GM21360 (cell line): ENCODE measurements at regions not wholly inside any gene's neighbourhood (a gene's known extent, or its start where the extent isn't known, plus 50 kb on each side); places are given as distances from the start of the nearest gene placed in this dataset.
"Not testable (repeated sequence)": the region's sequence is repeated elsewhere in the genome, so short reads cannot be mapped to it uniquely, and the experiment has no call there.

Experiments used
- ATAC-seq: cut with Tn5 transposase; IDR thresholded peaks from one replicate; pipeline ENCODE4 v1.9.1; 2021; ENCODE audit warnings: mild to moderate bottlenecking, moderate library complexity; ENCODE audit not compliant: unreplicated experiment

DNA sequence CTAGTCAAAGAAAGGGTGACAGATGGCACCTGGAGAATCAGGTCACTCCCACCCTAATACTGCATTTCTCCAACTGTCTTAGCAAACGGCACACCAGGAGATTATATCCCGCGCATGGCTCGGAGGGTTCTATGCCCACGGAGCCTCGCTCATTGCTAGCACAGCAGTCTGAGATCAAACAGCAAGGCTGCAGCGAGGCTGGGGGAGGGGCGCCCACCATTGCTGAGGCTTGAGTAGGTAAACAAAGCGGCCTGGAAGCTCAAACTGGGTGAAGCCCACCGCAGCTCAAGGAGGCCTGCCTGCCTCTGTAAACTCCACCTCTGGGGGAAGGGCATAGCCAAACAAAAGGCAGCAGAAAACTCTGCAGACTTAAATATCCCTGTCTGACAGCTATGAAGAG lies 268.1 kb upstream of the GRM3 start:
- not testable (repeated sequence) for ATAC-seq

DNA sequence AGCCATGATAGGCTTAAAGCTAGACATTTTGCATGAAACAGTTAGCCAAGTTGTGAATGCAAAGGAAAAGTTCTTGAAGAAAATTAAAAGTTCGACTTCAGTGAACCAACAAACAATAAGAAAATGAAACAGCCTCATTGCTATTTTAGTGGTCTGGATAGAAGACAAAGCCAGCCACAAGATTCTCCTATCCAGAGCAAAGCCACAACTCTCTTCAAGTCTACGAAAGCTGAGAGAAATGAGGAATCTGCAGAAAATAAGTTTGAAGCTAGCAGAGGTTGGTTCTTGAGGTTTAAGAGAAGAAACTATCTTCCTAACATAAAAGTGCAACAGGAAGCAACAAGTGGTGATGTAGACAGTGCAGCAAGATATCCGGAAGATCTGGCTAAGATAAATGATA lies 271.4 kb upstream of the GRM3 start:
- no peak for ATAC-seq

DNA sequence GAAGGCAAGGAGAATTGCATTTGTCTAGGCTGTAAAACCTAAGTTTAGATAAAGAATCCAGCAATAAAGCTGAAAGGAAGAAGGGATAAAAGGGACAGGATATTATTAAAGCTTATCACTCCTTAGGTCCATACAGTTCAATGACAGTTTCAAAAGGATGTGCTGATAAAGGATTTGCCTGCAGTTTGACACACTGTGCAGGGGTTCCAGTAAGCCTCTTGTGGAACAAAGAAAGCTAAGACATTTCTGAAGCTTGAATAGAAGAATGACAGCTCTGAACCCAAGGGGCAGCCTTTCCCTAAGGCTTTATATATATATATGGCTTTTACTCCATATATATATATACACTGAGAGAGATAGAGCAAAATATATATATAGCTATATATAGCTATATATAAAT lies 276.8 kb upstream of the GRM3 start:
- ATAC-seq = no peak

DNA sequence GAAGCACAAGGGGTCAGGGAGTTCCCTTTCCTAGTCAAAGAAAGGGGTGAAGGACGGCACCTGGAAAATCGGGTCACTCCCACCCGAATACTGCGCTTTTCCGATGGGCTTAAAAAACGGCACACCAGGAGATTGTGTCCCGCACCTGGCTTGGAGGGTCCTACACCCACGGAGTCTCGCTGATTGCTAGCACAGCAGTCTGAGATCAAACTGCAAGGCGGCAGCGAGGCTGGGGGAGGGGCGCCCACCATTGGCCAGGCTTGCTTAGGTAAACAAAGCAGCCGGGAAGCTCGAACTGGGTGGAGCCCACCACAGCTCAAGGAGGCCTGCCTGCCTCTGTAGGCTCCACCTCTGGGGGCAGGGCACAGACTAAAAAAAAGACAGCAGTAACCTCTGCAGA lies 303.3 kb upstream of the GRM3 start:
- ATAC-seq = not testable (repeated sequence)

DNA sequence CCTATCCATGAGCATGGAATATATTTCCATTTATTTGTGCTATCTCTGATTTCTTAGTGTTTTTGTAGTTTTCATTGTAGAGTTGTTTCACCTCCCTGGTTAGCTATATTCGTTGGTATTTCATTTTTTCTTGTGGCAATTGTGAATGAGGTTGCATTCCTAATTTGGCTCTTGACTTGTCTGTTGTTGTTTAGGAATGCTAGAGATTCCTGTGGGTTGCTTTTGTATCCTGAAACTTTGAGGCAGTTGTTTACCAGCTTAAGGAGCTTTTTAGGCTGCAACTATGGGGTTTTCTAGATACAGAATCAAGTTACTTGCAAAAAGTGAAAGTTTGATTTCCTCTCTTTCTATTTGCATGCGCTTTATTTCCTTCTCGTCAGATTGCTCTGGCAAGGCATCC lies 304.7 kb upstream of the GRM3 start:
- ATAC-seq = no peak

DNA sequence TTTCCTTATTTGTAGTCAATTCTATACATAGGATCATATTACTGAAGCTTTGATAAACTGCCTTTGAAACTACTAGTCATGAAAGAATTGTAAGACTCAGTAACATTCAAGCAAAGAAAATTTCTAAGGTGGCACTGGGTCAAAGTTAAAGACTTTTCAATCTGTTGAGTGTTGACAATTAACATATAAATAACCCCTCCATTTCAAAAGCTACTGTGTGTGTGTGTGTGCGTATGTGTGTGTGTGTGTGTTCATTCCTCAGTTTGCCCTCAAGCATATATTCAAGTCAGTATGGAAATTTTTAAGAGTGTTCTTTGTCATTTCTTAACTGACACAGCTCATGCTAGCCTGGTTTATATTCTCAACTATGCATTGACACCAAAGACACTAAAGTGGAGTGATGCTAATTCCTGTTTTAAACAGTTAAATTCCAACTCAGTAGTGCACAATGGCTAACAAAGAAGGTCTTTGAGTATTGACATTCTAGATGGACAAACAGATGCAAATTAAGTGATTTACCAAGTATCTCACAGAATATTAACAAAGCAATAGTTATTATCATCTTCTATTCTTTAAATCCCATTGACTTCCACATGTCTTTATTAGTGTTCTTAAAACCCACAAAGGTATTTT lies 314.8 kb upstream of the GRM3 start:
- no peak for ATAC-seq

DNA sequence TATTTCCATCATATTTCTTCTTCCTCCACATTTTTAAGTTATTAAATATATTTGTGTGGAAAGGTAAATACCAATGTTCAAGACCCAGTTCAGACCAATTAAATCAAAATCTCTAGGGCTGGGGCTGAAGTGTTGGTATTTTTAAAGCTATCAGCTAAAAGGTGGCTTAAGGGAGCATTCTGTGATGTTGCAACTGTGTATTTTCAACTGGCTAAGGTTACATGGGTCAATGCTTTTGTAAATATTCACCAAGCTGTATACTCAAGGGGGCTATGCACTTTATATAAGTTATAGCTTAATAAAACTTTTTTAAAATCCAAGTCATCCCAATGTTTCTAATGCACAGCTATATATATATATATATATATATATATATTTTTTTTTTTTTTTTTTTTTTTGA lies 316.9 kb upstream of the GRM3 start:
- no peak for ATAC-seq

DNA sequence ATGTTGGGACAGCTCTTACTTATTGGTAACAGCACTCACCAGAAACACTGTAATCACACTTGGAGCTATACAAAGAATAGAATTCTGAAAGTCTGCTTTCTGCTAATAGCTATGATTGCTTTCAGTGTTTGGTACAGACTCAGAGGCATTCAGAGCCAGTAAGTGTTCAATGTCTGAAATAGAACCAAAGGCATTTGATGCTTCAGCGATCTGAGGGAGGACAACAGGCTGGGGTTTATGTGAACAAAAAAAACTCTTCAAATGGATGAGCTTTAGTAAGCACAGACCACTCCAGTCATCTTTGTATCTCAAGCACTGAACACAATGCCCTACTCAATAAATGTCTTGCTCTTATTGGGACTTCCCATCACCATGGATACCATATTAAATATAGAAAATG lies 322.8 kb upstream of the GRM3 start:
- ATAC-seq = no peak

DNA sequence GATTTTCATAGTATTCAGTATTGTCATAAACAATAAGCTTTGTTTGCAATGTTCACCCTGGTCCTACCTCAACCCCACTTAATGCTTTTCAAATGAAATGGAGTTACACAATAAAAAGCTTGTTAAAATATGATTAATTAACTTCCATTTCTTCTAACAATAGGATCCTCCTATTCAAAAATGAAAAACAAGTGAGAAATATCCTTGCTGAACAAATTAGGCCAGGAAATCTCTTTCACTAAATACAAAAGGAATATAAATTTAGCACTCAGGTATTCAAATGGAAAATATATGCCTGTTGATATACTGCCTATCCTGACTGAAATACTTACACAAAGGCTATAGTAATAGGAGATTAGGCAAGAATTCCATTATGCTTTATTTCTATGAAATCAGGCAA lies 323.4 kb upstream of the GRM3 start:
- no peak for ATAC-seq

DNA sequence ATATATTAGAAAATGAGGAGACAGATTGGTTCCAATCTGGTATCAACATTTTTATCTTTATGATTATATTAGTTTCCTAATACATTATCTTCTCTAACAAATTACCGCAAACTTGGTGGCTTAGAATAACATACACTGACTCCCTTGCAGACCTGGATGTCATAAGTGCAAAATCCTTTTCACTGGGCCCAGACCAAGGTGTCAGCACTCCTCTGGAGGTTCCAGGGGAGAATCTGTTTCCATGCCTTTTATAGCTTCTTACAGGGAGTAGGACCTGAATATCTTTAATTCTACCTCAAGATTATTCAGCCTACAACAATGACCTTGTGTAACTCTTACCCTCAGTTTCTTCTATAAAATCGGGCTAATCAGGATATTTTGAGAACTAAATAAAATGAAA lies 329.9 kb upstream of the GRM3 start:
- no peak for ATAC-seq

DNA sequence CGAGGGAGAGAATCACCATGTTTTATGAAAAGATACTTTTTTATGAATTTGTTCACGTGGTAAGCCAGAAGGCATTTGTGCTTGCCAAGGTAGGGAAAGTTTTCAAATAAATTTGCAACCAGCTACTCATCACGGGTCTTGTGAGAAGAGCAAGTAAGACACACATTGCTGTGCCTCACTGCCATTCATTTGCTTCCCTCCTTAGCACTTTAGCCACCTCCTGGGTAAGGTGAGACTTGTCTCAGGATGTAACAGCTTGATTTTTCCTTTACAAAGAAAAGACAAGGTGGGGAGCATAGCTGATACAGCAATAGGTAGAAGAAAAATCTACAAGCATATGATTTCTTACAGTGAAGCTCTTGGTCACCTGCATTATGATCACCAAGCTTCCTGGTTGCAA lies 342.4 kb upstream of the GRM3 start:
- ATAC-seq = no peak

DNA sequence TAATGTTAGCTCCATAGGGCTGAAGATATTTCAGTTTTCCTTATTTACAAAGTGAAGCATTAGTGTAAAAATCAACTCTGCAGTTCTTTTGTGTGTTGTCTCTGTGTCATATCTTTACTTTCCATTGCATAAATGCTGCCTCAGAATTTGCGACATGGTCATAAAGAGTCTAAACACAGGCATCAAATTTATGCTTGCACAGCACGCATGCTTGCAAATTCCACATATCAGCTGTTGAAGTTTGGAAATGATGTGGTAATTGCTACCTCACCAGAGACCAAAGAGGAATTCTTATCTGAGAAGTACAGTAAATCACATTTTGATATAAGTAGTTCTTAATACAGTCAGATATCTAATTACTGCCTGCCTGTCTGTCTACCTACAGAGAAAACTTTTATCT lies 348.2 kb upstream of the GRM3 start:
- ATAC-seq = no peak

DNA sequence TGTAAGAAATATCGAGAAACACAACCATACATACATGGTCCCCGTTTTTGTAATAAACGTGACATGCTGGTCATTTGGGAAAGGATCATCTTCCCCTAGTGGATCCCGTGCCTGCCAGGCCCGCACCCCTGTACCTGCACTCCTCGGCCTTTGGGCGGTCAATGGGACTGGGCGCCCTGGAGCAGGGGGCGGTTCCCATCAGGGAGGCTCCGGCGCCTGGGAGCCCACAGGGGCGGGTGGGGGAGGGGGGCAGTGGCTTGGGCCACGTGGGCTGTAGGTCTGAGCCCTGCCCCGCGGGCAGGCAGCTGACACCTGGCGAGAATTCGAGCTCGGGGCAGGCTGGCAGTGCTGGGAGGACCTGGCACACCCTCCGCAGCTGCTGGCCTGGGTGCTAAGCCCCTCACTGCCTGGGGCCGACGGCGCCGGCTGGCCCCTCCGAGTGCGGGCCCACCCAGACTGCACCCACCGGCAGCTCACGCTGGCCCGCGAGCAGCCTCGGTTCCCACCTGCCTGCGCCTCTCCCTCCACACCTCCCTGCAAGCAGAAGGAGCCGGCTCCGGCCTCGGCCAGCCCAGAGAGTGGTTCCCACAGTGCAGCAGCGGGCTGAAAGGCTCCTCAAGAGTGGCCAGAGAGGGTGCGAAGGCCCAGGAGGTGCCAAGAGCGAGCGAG lies 361.6 kb upstream of the GRM3 start:
- ATAC-seq = no peak

DNA sequence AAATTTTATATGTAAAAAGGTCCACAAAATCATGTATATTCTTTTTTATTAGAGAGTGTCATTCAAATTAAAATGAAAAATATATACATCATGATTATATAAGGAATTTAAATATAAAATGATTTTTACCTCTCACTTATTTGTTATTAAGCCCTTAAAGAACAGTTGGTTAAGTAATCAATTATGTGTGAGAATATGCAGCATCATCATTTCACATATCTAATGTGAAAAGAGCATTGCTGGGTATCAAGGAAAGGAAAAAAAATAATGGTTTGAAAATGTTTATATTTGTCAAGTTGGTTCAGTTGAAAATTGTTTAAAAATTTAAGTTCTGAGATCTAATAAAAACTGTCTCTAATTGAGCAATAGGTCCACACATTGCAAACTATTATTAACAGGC lies 363.6 kb upstream of the GRM3 start:
- no peak for ATAC-seq

DNA sequence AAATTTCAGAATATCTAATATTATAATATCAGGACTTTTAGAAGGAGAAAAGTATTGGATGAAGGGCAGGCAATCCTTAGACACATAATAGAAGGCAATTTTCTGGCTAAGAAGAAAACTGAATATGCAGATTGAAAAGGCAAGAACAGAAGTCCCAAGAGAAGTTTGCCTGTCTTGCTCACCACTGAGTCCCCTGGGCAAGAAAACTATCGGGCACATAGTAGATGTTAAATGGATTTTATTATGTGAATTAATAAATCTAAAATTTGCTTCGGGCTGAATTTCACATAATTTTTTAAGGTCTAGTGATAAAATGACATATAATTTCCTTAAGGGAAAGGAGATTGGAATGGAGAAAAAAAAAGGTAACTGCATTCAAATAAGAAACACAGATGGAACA lies 380.9 kb upstream of the GRM3 start:
- ATAC-seq = no peak

DNA sequence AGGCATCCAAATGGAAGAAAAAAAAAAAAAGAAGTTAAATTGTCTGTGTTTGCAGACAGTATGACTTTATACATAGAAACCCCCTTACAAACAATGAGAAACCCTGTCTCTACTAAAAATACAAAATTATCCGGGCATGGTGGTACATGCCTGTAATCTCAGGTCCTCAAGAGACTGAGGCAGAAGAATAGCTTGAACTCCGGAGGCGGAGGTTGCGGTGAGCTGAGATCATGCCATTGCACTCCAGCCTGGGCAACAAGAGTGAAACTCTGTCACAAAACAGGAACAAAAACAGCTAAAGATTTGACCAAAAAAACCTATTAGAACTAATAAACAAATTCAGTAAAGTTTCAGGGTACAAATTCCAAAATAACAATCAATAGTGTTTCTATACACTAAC lies 385.8 kb upstream of the GRM3 start:
- ATAC-seq = no peak

DNA sequence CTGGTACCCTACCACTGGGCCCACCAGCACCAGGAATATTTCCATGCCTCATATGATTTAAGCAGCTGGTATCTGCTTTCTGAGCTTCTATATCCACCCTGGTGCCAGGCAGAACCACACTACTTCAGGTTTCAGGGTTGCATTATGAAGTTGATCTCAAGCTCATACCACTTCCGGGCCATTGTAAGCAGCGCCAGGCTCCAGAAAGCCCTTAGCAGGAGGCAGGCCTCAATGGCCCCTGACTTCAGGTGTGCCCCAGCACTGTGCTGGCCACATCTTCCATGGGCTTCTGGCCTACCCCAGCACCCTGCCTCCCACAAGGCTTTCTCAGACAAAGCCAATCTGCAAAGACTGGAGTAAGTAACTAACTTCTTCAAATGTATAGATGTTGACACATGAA lies 391.3 kb upstream of the GRM3 start:
- ATAC-seq = no peak

DNA sequence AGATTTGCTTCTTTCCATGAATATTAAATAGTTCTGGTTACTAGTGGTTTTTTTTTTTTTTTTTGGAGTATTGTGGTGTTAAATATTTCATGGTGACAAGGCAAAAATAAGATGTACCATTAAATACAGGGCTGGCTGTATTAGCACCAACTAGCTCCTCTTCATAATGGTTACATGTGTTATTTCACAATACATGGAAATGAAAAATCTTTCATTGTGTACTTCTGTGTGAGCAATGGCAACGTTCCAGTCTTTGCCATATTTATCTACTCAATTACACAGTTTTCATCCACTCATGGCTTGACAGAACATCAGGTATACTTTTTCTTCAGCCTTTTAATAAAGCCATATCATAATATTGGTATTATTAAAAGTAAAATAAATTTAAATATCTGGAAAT lies 394.7 kb upstream of the GRM3 start:
- ATAC-seq = no peak

DNA sequence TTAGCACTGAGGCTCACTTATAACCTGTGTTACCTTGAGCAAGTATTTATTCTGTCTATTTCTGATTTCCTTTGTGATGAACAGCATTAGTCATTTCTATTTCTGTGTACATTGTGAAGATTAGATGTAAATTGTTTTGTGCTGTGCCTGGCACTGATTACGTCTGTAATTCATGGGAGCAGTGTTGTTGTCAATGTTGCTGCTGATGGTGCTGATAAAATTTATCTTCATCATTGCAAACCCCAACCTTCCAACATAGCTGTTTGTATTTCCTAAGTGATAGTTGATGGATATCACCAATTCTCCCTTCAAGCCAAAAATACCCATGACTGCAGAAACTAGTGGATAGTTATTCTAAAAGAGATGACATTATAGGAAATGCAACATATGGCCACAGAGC lies 400.5 kb upstream of the GRM3 start:
- ATAC-seq = no peak

DNA sequence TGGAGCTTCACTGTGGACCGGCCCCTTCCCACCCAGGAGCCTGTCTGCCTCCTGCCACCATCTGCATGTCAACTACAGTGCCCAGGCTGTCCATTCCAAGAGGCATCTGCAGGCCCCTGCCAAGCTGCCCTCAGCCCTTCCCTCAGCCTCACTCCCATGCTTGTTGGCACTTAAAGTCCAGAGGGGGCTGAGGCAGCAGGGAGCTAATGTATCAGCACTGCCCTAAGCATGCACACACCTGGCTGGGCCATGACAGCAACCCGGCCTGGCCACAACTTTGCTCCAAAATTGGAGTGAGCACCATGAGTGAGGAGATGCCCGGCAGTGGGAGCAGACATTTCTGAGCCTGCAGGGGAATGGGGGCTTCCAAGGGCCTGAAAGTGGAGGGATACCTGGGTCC lies 417.5 kb upstream of the GRM3 start:
- ATAC-seq = no peak

DNA sequence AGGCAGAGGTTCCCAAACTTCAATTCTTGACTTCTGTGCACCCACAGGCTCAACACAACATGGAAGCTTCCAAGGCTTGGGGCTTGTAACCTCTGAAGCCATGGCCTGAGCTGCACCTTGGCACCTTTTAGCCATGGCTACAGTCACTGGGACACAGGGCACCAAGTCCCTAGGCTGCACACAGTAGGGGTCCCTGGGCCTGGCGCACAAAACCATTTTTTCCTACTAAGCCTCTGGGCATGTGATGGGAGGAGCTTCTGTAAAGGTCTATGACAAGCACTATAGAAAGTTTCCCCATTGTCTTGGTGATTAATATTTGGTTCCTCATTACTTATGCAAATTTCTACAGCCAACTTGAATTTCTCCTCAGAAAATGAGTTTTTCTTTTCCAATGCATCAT lies 420.9 kb upstream of the GRM3 start:
- no peak for ATAC-seq

DNA sequence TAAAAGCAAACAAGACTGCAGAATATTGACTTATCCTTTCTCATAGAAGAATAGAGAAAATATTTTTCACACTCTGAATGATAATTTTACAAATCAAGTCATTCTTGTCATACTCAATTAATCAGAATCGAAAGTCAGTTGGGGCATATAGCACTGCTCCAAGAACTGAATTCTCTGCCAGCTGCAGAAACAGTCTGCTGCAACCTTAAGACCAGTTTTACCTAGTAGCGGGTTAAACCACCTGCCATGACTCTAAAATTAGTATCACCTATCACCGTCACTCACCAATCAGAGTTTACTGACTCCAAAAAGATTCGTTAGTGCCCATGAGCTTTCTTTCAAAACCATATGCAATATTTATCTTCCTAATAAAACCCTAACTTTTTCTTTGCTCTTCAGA lies 429.0 kb upstream of the GRM3 start:
- ATAC-seq = no peak

DNA sequence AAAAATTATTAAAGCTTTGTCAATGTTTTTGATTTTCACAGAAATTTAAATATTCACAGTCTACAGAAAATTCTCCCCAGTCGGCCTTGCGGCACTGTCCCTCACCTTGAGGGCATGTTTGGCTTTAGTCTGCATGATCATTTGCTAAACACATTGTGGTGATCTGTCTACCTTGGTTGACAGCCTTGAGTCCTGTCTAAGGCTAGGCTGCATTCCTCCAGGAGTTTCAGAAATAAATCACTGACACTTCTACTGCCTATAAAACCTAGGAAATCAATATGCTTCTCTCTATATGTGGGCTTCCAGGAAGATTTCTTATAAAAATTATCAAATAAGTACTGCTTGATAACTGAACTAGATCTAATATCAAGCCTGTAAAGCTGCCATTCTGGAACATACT lies 430.7 kb upstream of the GRM3 start:
- ATAC-seq = no peak
